MCF 10A (cell line): ENCODE measurements at regions not wholly inside any gene's neighbourhood (a gene's known extent, or its start where the extent isn't known, plus 50 kb on each side); places are given as distances from the start of the nearest gene placed in this dataset.

Experiments
- BruUV-seq: library from RNA; stranded (reverse); fragments of 400-500 nt; replicated peaks from 2 replicates; lab custom pipeline; 2021; lab: Mats Ljungman, UMichigan
- CTCF ChIA-PET: fragments of 300-600 bp; sonication (Branson Sonifier 250); formaldehyde crosslinking; extraction: SDS; loops from one replicate; lab custom pipeline; 2021; ENCODE audit warnings: antibody characterized with exemption, inconsistent platforms; lab: Yijun Ruan, JAX
- POLR2A ChIA-PET: fragments of 300-600, 350-650 bp; sonication (Branson Sonifier 250); formaldehyde crosslinking; extraction: SDS; loops from one replicate; lab custom pipeline; 2020; ENCODE audit warnings: antibody characterized with exemption, inconsistent platforms; lab: Yijun Ruan, JAX
- DNase-seq: peaks from one replicate; pipeline ENCODE4 v3.0.0-alpha.2; 2018; ENCODE audit not compliant: unreplicated experiment
- H3K27ac Mint-ChIP-seq: one replicate; pipeline ENCODE4 v1.8.0; 2022; ENCODE audit warnings: mild to moderate bottlenecking, low read depth, mixed read lengths; ENCODE audit not compliant: unreplicated experiment
- H3K27me3 Mint-ChIP-seq: one replicate; pipeline ENCODE4 v1.8.0; 2022; ENCODE audit warnings: mixed read lengths; ENCODE audit not compliant: insufficient read depth, unreplicated experiment
- H3K36me3 Mint-ChIP-seq: one replicate; pipeline ENCODE4 v1.8.0; 2022; ENCODE audit warnings: mild to moderate bottlenecking, moderate library complexity, mixed read lengths; ENCODE audit not compliant: insufficient read depth, unreplicated experiment
- H3K4me1 Mint-ChIP-seq: one replicate; pipeline ENCODE4 v1.8.0; 2022; ENCODE audit warnings: mixed read lengths; ENCODE audit not compliant: insufficient read depth, unreplicated experiment
- H3K4me3 Mint-ChIP-seq: one replicate; pipeline ENCODE4 v1.8.0; 2022; ENCODE audit warnings: mild to moderate bottlenecking, moderate library complexity, mixed read lengths; ENCODE audit not compliant: unreplicated experiment
- H3K9me3 Mint-ChIP-seq: one replicate; pipeline ENCODE4 v1.8.0; 2022; ENCODE audit warnings: mixed read lengths; ENCODE audit not compliant: unreplicated experiment
- intact Hi-C: fragments of 100-400 bp; cut with micrococcal nuclease; formaldehyde crosslinking; loops from 2 replicates; pipeline ENCODE4 v1.14.1; 2022
- TF ChIP-seq, protein P1 (sequence below): fragments of 200-600 bp; IDR thresholded peaks from one replicate; pipeline ENCODE4 v1.8.0; 2022; ENCODE audit warnings: antibody characterized with exemption, mild to moderate bottlenecking; ENCODE audit not compliant: unreplicated experiment

DNA sequence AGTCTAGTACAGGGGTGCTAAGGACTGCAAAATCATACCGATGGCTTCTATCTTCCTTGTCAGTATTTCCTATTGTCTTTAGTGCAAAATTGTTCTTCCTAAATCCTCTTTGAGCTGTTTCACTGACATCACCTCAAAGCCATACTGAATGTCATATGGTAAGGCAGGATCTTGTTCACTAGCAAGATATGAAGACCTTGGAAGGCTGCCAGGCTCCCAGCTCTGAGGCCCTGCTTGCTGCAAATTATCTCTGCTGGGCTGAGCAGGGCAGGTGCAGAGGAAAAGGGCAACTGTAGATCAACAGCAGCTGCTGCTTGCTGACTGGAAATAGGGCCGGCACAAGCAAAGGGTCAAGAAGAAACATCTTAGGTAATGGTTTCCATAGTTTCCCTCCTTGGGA, 58.2 kb downstream of the PMAIP1 start:
- peak; percentile 51 for DNase-seq
- Mint-ChIP-seq H3K9me3 (no peaks in the 10 kb centered on the region), H3K4me3 (no peak overlapping the region), H3K27ac (no peak overlapping the region), H3K36me3 (peaks cover 7% of the 10 kb centered on the region), H3K27me3 (no peaks in the 10 kb centered on the region), H3K4me1 (peaks cover 16% of the 10 kb centered on the region)
- ChIA-PET POLR2A (interaction anchor here (0.8 to 1.1 kb wide), 2 partner anchors 53 to 58 kb away, joined by 3 to 8 read pairs; partner anchors contain the start of gene PMAIP1), CTCF (interaction anchor here (1.0 to 1.1 kb wide), 2 partner anchors 114 to 134 kb away, joined by 4 to 7 read pairs; no protein-coding TSS in a partner anchor)
- no TSS peak for BruUV-seq
- intact Hi-C loops = no loop called here
- TF ChIP-seq, protein P1, sequence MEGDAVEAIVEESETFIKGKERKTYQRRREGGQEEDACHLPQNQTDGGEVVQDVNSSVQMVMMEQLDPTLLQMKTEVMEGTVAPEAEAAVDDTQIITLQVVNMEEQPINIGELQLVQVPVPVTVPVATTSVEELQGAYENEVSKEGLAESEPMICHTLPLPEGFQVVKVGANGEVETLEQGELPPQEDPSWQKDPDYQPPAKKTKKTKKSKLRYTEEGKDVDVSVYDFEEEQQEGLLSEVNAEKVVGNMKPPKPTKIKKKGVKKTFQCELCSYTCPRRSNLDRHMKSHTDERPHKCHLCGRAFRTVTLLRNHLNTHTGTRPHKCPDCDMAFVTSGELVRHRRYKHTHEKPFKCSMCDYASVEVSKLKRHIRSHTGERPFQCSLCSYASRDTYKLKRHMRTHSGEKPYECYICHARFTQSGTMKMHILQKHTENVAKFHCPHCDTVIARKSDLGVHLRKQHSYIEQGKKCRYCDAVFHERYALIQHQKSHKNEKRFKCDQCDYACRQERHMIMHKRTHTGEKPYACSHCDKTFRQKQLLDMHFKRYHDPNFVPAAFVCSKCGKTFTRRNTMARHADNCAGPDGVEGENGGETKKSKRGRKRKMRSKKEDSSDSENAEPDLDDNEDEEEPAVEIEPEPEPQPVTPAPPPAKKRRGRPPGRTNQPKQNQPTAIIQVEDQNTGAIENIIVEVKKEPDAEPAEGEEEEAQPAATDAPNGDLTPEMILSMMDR = no peak

DNA sequence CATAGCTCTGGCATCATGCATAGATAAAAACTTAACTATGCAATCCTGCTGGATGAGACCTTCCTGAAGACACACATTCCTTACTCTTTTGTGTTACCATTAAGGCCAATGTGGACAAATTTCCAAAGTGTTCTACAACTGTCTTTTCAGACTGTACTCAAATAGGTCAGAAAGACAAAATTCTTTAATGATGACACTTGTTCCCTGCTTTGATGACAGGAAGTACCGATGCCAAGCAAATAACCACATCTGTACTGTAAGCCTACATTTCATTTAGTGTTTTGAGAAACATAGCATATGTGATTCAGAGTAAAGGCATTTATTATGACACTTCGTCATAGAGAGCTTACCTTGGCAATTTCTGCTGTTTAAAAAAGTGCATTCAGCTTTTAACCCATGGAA, 55.0 kb downstream of the PMAIP1 start:
- ChIA-PET CTCF (interaction anchor here (0.6 to 1.1 kb wide), 4 partner anchors 9 to 118 kb away, joined by 3 to 5 read pairs (median 3); no protein-coding TSS in a partner anchor), POLR2A (interaction anchor here (0.7 to 4.5 kb wide), 4 partner anchors 23 to 111 kb away, joined by 3 to 69 read pairs (median 4); partner anchors contain the start of gene PMAIP1)
- H3K27ac Mint-ChIP-seq = no peak overlapping the region
- H3K4me1 Mint-ChIP-seq = peaks cover 20% of the 10 kb centered on the region
- peaks cover 7% of the 10 kb centered on the region for H3K36me3 Mint-ChIP-seq
- H3K4me3 Mint-ChIP-seq = no peak overlapping the region
- H3K9me3 Mint-ChIP-seq = no peaks in the 10 kb centered on the region
- TF ChIP-seq, protein P1 = no peak
- H3K27me3 Mint-ChIP-seq = no peaks in the 10 kb centered on the region
- intact Hi-C loops = loop anchor here (5.0 kb wide), 1 partner anchor 52 kb away; no protein-coding TSS in a partner anchor
- peak; percentile 10 for DNase-seq
- no TSS peak for BruUV-seq

GRCh38 chr18:59954241-59954640, 54.4 kb downstream of the PMAIP1 start:
- POLR2A ChIA-PET = interaction anchor here (0.7 to 4.5 kb wide), 5 partner anchors 30 to 115 kb away, joined by 3 to 69 read pairs (median 3); partner anchors contain the start of gene PMAIP1
- H3K27ac Mint-ChIP-seq = no peak overlapping the region
- intact Hi-C loops = loop anchor here (5.0 kb wide), 1 partner anchor 52 kb away; no protein-coding TSS in a partner anchor

More at GRCh38 chr18:59954241-59954640, 54.4 kb downstream of the PMAIP1 start:
- no peaks in the 10 kb centered on the region for H3K9me3 Mint-ChIP-seq
- CTCF ChIA-PET = interaction anchor here (0.6 to 1.1 kb wide), 6 partner anchors 8 to 118 kb away, joined by 3 to 5 read pairs (median 3); no protein-coding TSS in a partner anchor
- TF ChIP-seq, protein P1 = no peak
- no peaks in the 10 kb centered on the region for H3K27me3 Mint-ChIP-seq
- H3K4me3 Mint-ChIP-seq = no peak overlapping the region
- no TSS peak for BruUV-seq
- H3K4me1 Mint-ChIP-seq = peaks cover 24% of the 10 kb centered on the region
- DNase-seq = no peak
- H3K36me3 Mint-ChIP-seq = peaks cover 7% of the 10 kb centered on the region
